ENCODE measurements at regions not wholly inside any gene's neighbourhood (a gene's known extent, or its start where the extent isn't known, plus 50 kb on each side); places are given as distances from the start of the nearest gene placed in this dataset.

GRCh38 chr3:150306083-150306482, 102.0 kb upstream of the TSC22D2 start:
- Histone ChIP-seq H3K4ac (ENCODE audit: low read length) (no peak overlapping the region), H3K14ac (ENCODE audit: low read length) (no peak overlapping the region), H3K27ac (replicated peaks; ENCODE audit: low read length) (no peak overlapping the region), H2BK120ac (ENCODE audit: low read depth, low read length) (no peak overlapping the region), H2BK12ac (ENCODE audit: low read length) (no peak overlapping the region), H3K79me1 (ENCODE audit: low read depth, low read length) (no peaks in the 10 kb centered on the region), H2BK5ac (ENCODE audit: low read length) (no peak overlapping the region), H4K8ac (ENCODE audit: low read depth, low read length) (no peak overlapping the region), H2BK15ac (ENCODE audit: low read length) (no peak overlapping the region), H3K4me3 (ENCODE audit: low read length in 2 of 2) (no peak overlapping the region), H2AFZ (ENCODE audit: low read length) (no peak overlapping the region), H3K27me3 (ENCODE audit: control insufficient read depth in 3 of 3, insufficient read depth in 3 of 3, low read depth in 1 of 3, low read length in 3 of 3) (no peaks in the 10 kb centered on the region), H3K18ac (ENCODE audit: low read length) (no peak overlapping the region), H3K4me1 (ENCODE audit: control insufficient read depth in 2 of 2, insufficient read depth in 1 of 2, low read depth in 1 of 2, low read length in 2 of 2) (no peaks in the 10 kb centered on the region), H3K4me2 (ENCODE audit: insufficient read depth, low read length, poor library complexity, severe bottlenecking) (no peak overlapping the region), H4K91ac (ENCODE audit: low read depth, low read length, poor library complexity) (no peak overlapping the region), H3K9me3 (replicated peaks in 1 of 2; ENCODE audit: control insufficient read depth in 2 of 2, insufficient read depth in 1 of 2, low read depth in 1 of 2, low read length in 2 of 2) (no peaks in the 10 kb centered on the region), H3K9ac (ENCODE audit: low read depth, low read length, poor library complexity) (no peak overlapping the region), H2AK5ac (ENCODE audit: low read depth, low read length) (no peak overlapping the region), H3K23ac (ENCODE audit: low read depth, low read length, poor library complexity) (no peak overlapping the region), H3K36me3 (replicated peaks in 1 of 2; ENCODE audit: control insufficient read depth in 2 of 2, insufficient read depth in 2 of 2, low read length in 2 of 2) (no peaks in the 10 kb centered on the region)
- WGBS, 2 donors (ENCODE audit: extremely low coverage in 2 of 2, insufficient read length in 2 of 2, insufficient replicate concordance in 1 of 2): no CpG with 5 or more reads among the region's 3 CpGs
- no peak for DNase-seq (ENCODE audit: low spot score)

- Histone ChIP-seq H3K4me2 (ENCODE audit: insufficient read depth, low read length, poor library complexity, severe bottlenecking) (no peak overlapping the region), H2AK5ac (ENCODE audit: low read depth, low read length) (no peak overlapping the region), H3K79me1 (ENCODE audit: low read depth, low read length) (no peaks in the 10 kb centered on the region), H3K27ac (replicated peaks; ENCODE audit: low read length) (no peak overlapping the region), H3K4ac (ENCODE audit: low read length) (no peak overlapping the region), H2AFZ (ENCODE audit: low read length) (no peak overlapping the region), H3K18ac (ENCODE audit: low read length) (no peak overlapping the region), H2BK12ac (ENCODE audit: low read length) (no peak overlapping the region), H3K4me3 (ENCODE audit: low read length in 2 of 2) (no peak overlapping the region), H4K91ac (ENCODE audit: low read depth, low read length, poor library complexity) (no peak overlapping the region), H2BK5ac (ENCODE audit: low read length) (no peak overlapping the region), H3K27me3 (ENCODE audit: control insufficient read depth in 3 of 3, insufficient read depth in 3 of 3, low read depth in 1 of 3, low read length in 3 of 3) (no peaks in the 10 kb centered on the region), H3K9me3 (replicated peaks in 1 of 2; ENCODE audit: control insufficient read depth in 2 of 2, insufficient read depth in 1 of 2, low read depth in 1 of 2, low read length in 2 of 2) (no peaks in the 10 kb centered on the region), H3K14ac (ENCODE audit: low read length) (no peak overlapping the region), H3K4me1 (ENCODE audit: control insufficient read depth in 2 of 2, insufficient read depth in 1 of 2, low read depth in 1 of 2, low read length in 2 of 2) (peaks cover 0 to 2% of the 10 kb centered on the region in 2 donors), H4K8ac (ENCODE audit: low read depth, low read length) (no peak overlapping the region), H2BK120ac (ENCODE audit: low read depth, low read length) (no peak overlapping the region), H3K36me3 (replicated peaks in 1 of 2; ENCODE audit: control insufficient read depth in 2 of 2, insufficient read depth in 2 of 2, low read length in 2 of 2) (no peaks in the 10 kb centered on the region), H2BK15ac (ENCODE audit: low read length) (no peak overlapping the region), H3K23ac (ENCODE audit: low read depth, low read length, poor library complexity) (no peak overlapping the region), H3K9ac (ENCODE audit: low read depth, low read length, poor library complexity) (no peak overlapping the region)
- whole genome bisulfite sequencing, 2 donors (ENCODE audit: extremely low coverage in 2 of 2, insufficient read length in 2 of 2, insufficient replicate concordance in 1 of 2): no CpG with 5 or more reads among the region's 3 CpGs
- DNase-seq (ENCODE audit: low spot score): no peak
These were observed 104.3 kb upstream of the TSC22D2 start for GRCh38 chr3:150303768-150304167.

- no peak overlapping the region for H4K8ac ChIP-seq (ENCODE audit: low read depth, low read length)
- H2AFZ ChIP-seq (ENCODE audit: low read length): no peak overlapping the region
- no peak overlapping the region for H4K91ac ChIP-seq (ENCODE audit: low read depth, low read length, poor library complexity)
- no peak overlapping the region for H3K14ac ChIP-seq (ENCODE audit: low read length)
- no peaks in the 10 kb centered on the region for H3K79me1 ChIP-seq (ENCODE audit: low read depth, low read length)
- no peak overlapping the region for H3K4me3 ChIP-seq (ENCODE audit: low read length in 2 of 2)
- H3K27me3 ChIP-seq (ENCODE audit: control insufficient read depth in 3 of 3, insufficient read depth in 3 of 3, low read depth in 1 of 3, low read length in 3 of 3): no peaks in the 10 kb centered on the region
- no peak overlapping the region for H3K23ac ChIP-seq (ENCODE audit: low read depth, low read length, poor library complexity)
- H2BK12ac ChIP-seq (ENCODE audit: low read length): no peak overlapping the region
- H3K18ac ChIP-seq (ENCODE audit: low read length): no peak overlapping the region
- H2BK120ac ChIP-seq (ENCODE audit: low read depth, low read length): no peak overlapping the region
- H2BK5ac ChIP-seq (ENCODE audit: low read length): no peak overlapping the region
- H3K4me1 ChIP-seq (ENCODE audit: control insufficient read depth in 2 of 2, insufficient read depth in 1 of 2, low read depth in 1 of 2, low read length in 2 of 2): peaks cover 0 to 2% of the 10 kb centered on the region in 2 donors
- H3K27ac ChIP-seq (replicated peaks; ENCODE audit: low read length): no peak overlapping the region
- H3K9me3 ChIP-seq (replicated peaks in 1 of 2; ENCODE audit: control insufficient read depth in 2 of 2, insufficient read depth in 1 of 2, low read depth in 1 of 2, low read length in 2 of 2): no peaks in the 10 kb centered on the region
- no peak for DNase-seq (ENCODE audit: low spot score)
- no peaks in the 10 kb centered on the region for H3K36me3 ChIP-seq (replicated peaks in 1 of 2; ENCODE audit: control insufficient read depth in 2 of 2, insufficient read depth in 2 of 2, low read length in 2 of 2)
- H2AK5ac ChIP-seq (ENCODE audit: low read depth, low read length): no peak overlapping the region
- H3K9ac ChIP-seq (ENCODE audit: low read depth, low read length, poor library complexity): no peak overlapping the region
- H3K4ac ChIP-seq (ENCODE audit: low read length): no peak overlapping the region
- H3K4me2 ChIP-seq (ENCODE audit: insufficient read depth, low read length, poor library complexity, severe bottlenecking): no peak overlapping the region
- no peak overlapping the region for H2BK15ac ChIP-seq (ENCODE audit: low read length)
These were observed 105.9 kb upstream of the TSC22D2 start for GRCh38 chr3:150302246-150302645.

- Histone ChIP-seq H3K79me1 (ENCODE audit: low read depth, low read length) (no peaks in the 10 kb centered on the region), H2AK5ac (ENCODE audit: low read depth, low read length) (no peak overlapping the region), H2BK120ac (ENCODE audit: low read depth, low read length) (no peak overlapping the region), H4K91ac (ENCODE audit: low read depth, low read length, poor library complexity) (no peak overlapping the region), H4K8ac (ENCODE audit: low read depth, low read length) (no peak overlapping the region), H2BK15ac (ENCODE audit: low read length) (no peak overlapping the region), H3K9ac (ENCODE audit: low read depth, low read length, poor library complexity) (no peak overlapping the region), H3K4me3 (ENCODE audit: low read length in 2 of 2) (no peak overlapping the region), H3K18ac (ENCODE audit: low read length) (no peak overlapping the region), H3K4ac (ENCODE audit: low read length) (no peak overlapping the region), H3K14ac (ENCODE audit: low read length) (no peak overlapping the region), H2AFZ (ENCODE audit: low read length) (no peak overlapping the region), H3K23ac (ENCODE audit: low read depth, low read length, poor library complexity) (no peak overlapping the region), H2BK5ac (ENCODE audit: low read length) (no peak overlapping the region), H3K4me2 (ENCODE audit: insufficient read depth, low read length, poor library complexity, severe bottlenecking) (no peak overlapping the region), H2BK12ac (ENCODE audit: low read length) (no peak overlapping the region), H3K9me3 (replicated peaks in 1 of 2; ENCODE audit: control insufficient read depth in 2 of 2, insufficient read depth in 1 of 2, low read depth in 1 of 2, low read length in 2 of 2) (no peaks in the 10 kb centered on the region), H3K27me3 (ENCODE audit: control insufficient read depth in 3 of 3, insufficient read depth in 3 of 3, low read depth in 1 of 3, low read length in 3 of 3) (no peaks in the 10 kb centered on the region), H3K36me3 (replicated peaks in 1 of 2; ENCODE audit: control insufficient read depth in 2 of 2, insufficient read depth in 2 of 2, low read length in 2 of 2) (no peaks in the 10 kb centered on the region), H3K4me1 (ENCODE audit: control insufficient read depth in 2 of 2, insufficient read depth in 1 of 2, low read depth in 1 of 2, low read length in 2 of 2) (peaks cover 0 to 2% of the 10 kb centered on the region in 2 donors), H3K27ac (replicated peaks; ENCODE audit: low read length) (no peak overlapping the region)
- DNase-seq (ENCODE audit: low spot score): no peak
- WGBS, 2 donors (ENCODE audit: extremely low coverage in 2 of 2, insufficient read length in 2 of 2, insufficient replicate concordance in 1 of 2): no CpG with 5 or more reads among the region's 8 CpGs
These were observed 107.1 kb upstream of the TSC22D2 start for GRCh38 chr3:150300852-150301517.
